ENCODE measurements at regions not wholly inside any gene's neighbourhood (a gene's known extent, or its start where the extent isn't known, plus 50 kb on each side); places are given as distances from the start of the nearest gene placed in this dataset.
"Not testable (repeated sequence)": the region's sequence is repeated elsewhere in the genome, so short reads cannot be mapped to it uniquely, and the experiment has no call there.

GRCh38 chr22:19660583-19660982 is 53.7 kb upstream of the SEPTIN5 start:
- H3K4me3 ChIP-seq; H3K27me3 ChIP-seq (ENCODE audit: low read depth); H3K9me3 ChIP-seq; DNase-seq (ENCODE audit: low spot score in 2 of 2); in situ Hi-C loops (cut with MboI; ENCODE audit: low sequenced_read_pairs); H3K36me3 ChIP-seq (replicated peaks); H3K4me1 ChIP-seq: not testable (repeated sequence)

- no peak for DNase-seq (ENCODE audit: low spot score in 2 of 2)
Observed at GRCh38 chr22:19661156-19661555, 53.1 kb upstream of the SEPTIN5 start.

DNA sequence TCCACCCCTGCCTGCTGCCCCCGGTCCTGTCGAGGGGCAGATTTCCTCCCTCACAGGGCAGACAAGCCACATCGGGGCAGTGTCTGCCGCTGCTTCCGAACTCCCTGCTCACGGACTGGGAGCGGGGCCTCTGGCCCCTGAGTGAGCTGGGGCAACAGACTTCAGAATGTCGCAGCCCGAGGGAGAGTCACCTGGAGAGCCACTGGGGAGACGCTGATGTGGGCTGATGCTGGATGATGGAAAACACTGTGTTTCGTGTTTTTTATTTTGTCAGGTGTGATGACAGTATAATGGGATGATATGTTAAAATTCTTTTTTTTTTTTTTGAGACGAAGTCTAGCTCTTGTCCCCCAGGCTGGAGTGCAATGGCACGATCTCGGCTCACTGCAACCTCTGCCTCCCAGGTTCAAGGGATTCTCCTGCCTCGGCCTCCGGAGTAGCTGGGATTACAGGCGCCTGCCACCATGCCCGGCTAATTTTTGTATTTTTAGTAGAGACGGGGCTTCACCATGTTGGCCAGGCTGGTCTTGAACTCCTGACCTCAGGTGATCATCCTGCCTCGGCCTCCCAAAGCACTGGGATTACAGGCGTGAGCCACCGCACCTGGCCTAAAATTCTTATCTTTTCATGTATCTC is 52.1 kb upstream of the SEPTIN5 start:
- DNase-seq (ENCODE audit: low spot score in 2 of 2); H3K4me3 ChIP-seq; H3K36me3 ChIP-seq (replicated peaks); H3K9me3 ChIP-seq; H3K27me3 ChIP-seq (ENCODE audit: low read depth); in situ Hi-C loops (cut with MboI; ENCODE audit: low sequenced_read_pairs); H3K4me1 ChIP-seq: not testable (repeated sequence)

More at GRCh38 chr22:19661156-19661555, 53.1 kb upstream of the SEPTIN5 start:
- in situ Hi-C loops (cut with MboI; ENCODE audit: low sequenced_read_pairs), result no loop called here
- H3K27me3 ChIP-seq (ENCODE audit: low read depth), result no peaks in the 10 kb centered on the region
- no peaks in the 10 kb centered on the region for H3K4me1 ChIP-seq
- H3K9me3 ChIP-seq, result no peaks in the 10 kb centered on the region
- no peaks in the 10 kb centered on the region for H3K36me3 ChIP-seq (replicated peaks)
- no peak overlapping the region for H3K4me3 ChIP-seq

GRCh38 chr22:19663286-19663815 is 51.0 kb upstream of the SEPTIN5 start:
- H3K4me1 ChIP-seq, result no peaks in the 10 kb centered on the region
- in situ Hi-C loops (cut with MboI; ENCODE audit: low sequenced_read_pairs), result no loop called here
- H3K36me3 ChIP-seq (replicated peaks), result no peaks in the 10 kb centered on the region
- DNase-seq (ENCODE audit: low spot score in 2 of 2), result no peak
- no peak overlapping the region for H3K4me3 ChIP-seq
- H3K9me3 ChIP-seq, result no peaks in the 10 kb centered on the region
- H3K27me3 ChIP-seq (ENCODE audit: low read depth), result no peaks in the 10 kb centered on the region

DNA sequence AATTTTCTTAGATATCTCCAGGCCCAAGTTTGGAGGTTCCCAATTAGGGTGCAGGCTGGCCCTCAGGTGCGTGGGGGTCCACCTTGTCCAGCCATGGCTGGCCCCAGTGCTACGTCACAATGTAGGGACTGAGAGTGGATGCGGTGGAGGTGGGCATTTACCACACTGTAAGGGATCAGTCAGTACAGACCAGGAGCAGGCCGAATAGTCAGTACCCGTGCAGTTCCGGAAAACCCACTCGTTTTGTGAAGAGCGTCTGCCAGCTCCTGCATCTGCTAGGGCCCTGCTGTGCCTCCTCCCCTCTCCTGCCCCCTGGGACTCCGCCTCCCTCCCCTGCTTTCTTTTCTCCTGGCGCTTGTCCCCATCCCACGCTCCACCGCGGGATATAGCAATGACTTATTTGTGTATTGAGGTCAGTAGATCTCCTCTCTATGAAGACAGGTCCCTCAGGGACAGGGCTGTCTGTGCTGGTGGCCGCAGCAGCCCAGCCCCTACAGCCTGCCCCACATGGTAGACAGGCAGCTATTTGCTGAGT is 50.4 kb upstream of the SEPTIN5 start:
- Histone ChIP-seq H3K4me3 (no peak overlapping the region), H3K9me3 (no peaks in the 10 kb centered on the region), H3K4me1 (no peaks in the 10 kb centered on the region), H3K36me3 (replicated peaks) (no peaks in the 10 kb centered on the region), H3K27me3 (ENCODE audit: low read depth) (no peaks in the 10 kb centered on the region)
- in situ Hi-C loops (cut with MboI; ENCODE audit: low sequenced_read_pairs), result no loop called here
- DNase-seq (ENCODE audit: low spot score in 2 of 2), result peak in 1 of 2 experiments; percentile 70

- no peaks in the 10 kb centered on the region for H3K36me3 ChIP-seq (replicated peaks)
- H3K4me3 ChIP-seq, result no peak overlapping the region
- H3K9me3 ChIP-seq, result no peaks in the 10 kb centered on the region
- in situ Hi-C loops (cut with MboI; ENCODE audit: low sequenced_read_pairs), result no loop called here
- no peaks in the 10 kb centered on the region for H3K4me1 ChIP-seq
- DNase-seq (ENCODE audit: low spot score in 2 of 2), result no peak
- H3K27me3 ChIP-seq (ENCODE audit: low read depth), result no peaks in the 10 kb centered on the region
Observed at GRCh38 chr22:19664406-19664805, 49.9 kb upstream of the SEPTIN5 start.

Measured in HAP-1 (cell line).